GM19463 (cell line): ENCODE measurements at regions not wholly inside any gene's neighbourhood (a gene's known extent, or its start where the extent isn't known, plus 50 kb on each side); places are given as distances from the start of the nearest gene placed in this dataset.

ENCODE experiments used
- ATAC-seq: cut with Tn5 transposase; IDR thresholded peaks from one replicate; pipeline ENCODE4 v1.9.1; 2021; ENCODE audit warnings: mild to moderate bottlenecking, moderate library complexity; ENCODE audit not compliant: unreplicated experiment

DNA sequence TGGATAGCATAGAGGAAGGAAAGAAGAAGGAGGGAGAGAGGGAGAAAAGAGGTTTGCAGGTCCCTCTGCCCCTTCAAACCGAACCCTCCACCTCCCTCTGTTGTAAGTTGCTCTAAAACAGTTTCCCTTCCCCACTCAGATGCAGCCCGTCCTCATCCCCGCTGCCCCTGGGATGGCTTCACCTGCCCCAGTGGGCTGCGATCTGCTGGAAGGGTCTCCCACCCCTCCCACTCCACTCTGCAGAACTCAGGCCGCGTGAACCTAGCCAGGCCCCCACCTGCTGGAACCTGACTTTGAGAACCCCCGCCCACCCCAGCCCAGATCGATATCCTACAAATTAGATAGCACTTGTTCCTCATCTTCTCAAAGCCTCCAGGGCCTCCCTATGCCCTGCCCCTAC lies 190.8 kb downstream of the DLL1 start:
- ATAC-seq, result no peak

DNA sequence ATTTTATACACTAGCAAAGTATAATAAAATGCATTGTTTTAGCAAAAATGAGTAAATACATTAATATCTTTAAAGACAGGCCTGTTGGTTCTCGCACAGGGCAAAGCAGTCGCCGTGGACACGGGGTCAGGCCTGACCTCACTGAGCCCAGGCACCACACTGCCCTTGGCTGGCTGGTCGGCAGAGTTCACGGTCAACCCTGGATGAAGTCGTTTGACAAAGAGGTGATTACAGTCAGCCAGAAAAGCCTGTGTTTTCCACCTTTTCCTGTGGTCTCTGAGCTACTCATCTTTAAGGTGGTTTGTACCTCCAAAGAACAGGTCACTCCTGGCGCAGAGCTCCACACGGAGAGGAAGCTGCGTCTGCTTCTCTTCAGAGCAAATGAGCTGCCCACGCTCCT lies 191.5 kb downstream of the DLL1 start:
- no peak for ATAC-seq

DNA sequence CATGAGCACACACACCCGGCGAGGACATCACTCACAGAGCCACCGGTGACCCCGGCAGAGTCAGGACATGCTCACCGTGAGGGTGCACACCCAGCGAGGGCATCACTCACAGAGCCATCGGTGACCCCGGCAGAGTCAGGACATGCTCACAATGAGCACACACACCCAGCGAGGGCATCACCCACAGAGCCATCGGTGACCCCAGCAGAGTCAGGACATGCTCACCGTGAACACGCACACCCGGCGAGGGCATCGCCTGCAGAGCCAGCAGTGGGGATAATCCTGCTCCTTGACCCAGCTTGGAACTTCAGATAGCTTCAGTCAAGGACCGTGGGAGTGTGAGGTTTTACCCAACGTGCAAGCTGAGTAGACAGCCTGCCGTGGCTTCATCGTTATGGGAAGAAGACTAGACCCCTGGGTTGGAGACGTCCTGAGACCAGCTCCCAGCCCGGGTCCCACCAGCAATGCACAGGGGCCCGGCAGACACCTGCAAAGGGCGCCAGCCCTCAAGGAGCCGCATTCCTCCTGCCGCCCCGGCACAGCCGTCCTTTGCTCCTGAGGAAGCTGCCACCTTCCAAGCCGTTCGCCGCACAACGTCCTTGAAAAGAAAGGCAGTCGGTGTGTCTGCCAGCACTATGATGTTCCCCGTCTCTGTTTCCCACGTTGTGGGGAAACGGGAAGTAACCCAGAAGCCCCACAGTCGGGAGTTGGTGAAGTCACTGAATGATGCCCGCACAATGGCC lies 192.3 kb downstream of the DLL1 start:
- ATAC-seq, result no peak

DNA sequence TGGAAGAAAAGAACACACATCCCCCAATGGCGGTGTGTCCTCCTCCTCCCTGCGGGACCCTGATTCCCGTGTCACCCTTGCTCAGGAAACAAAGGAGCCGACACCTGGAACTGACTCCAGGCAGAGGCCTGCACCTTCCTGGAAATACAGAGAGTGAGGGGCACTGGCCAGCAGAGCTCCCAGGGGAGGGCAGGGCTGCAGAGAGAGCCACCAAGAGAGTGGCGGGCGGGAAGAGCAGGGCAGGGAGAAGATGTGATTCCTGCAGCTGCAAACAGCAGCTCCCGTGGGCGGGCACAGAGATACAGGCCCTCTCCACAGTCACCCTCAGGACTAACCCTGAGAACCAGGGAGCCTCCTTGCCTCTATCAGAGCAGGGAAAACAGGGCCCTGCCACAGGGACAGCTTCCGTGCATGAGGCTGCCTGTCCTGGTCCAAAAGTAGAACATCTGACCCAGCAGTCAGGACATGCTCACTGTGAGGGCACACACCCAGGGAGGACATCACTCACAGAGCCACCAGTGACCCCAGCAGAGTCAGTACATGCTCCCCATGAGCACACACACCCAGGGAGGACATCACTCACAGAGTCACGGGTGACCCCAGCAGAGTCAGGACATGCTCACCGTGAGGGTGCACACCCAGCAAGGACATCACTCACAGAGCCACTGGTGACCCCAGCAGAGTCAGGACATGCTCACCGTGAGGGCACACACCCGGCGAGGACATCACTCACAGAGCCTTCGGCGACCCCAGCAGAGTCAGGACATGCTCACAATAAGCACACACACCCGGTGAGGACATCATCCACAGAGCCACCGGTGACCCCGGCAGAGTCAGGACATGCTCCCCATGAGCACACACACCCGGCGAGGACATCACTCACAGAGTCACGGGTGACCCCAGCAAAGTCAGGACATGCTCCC lies 193.1 kb downstream of the DLL1 start:
- ATAC-seq, result no peak

DNA sequence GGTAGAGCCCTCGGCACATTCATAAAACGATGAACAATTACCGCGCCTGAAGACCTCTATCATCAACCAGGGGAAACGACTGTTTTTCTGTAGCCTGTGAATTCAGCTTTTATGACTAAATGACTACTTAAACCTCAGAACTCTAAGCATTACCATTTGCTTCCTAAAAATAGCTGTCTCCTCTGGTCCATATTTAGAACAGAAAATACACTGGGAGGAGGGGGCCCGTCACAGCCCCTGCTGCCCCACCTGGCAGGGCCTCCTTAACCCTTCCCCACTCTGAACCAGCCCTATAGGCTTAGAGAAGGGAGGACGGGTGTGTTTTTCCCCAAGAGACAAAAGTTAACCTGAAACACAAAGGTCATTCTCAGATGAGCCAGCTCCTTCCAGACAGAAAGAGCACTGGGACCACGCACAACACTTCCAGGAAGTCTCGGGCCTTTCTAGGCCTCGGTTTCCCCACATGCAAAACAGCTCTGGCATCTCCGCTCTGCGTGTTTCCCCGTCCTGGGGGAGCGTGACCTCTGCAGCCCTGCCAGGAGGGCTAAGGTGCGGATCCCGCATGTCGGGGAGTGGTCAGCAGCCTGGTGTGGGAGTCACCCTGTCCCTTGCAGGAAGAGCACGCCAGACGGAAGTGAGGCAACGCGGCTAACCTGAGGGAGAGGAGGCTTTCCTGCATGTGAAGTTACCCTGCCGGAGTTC lies 193.9 kb downstream of the DLL1 start:
- ATAC-seq, result no peak

DNA sequence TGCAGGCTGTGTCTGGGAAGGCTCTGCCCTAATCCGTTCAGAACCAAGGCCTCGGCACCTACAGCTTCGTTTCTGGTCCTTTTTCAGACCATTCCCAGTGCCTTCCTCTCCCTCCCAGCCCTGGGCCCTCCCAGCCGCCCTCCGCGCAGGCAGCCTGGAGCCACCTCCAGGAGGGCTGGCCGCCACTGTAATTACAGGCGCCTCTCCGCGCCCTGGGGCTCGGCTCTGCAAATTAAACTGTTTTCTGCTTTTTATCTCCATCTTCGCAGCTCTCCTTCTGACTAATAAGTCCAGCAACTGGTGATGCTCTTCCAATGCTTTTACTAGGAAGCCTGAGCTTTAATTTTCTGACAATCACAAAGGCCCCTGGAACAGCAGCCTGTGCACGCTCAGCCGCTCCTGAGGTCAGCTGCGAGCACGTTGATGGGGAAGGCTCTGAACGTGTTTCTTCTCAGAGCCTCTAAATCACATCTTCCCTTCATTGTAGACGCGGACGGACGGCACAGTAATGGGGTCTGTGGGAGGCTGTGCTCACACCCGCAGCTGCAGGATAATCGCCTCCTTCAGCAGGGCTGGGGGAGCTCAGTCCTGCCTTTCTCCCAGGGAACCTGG lies 194.6 kb downstream of the DLL1 start:
- ATAC-seq, result no peak

DNA sequence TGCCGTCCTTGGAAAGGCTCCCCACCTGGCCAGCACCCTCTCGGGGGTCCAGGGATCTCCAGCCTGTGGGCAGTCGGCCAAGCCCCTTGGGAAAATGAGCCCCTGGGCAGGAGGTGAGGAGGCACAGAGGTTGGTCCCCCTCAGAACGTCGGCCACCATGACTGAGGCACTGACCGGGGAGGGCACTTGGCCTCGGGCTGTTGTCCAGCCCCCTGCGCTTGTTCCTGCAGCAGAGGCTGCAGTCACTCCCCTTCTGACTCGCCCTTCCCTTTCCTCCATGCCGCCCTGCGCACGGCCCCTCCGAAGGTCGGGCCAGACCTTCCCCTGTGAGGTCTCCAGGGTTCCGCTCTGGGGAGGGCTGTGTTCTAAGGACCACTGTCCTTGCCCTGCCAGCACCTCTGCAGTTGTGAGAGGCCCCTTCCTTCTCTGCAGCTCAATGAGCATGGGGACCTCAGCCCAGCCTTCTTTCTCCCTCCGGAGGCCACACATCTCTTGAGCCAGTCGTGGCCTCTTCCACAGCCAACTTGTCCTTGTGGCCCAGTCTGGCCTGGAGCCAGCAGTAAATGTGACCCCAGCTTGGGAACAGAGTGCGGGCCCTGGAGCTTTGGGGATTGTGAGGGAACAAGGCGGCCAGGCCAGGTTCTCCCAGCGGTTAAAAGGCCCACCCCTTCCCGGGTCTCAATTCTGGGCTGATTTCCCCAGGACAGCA lies 195.5 kb downstream of the DLL1 start:
- ATAC-seq, result no peak

DNA sequence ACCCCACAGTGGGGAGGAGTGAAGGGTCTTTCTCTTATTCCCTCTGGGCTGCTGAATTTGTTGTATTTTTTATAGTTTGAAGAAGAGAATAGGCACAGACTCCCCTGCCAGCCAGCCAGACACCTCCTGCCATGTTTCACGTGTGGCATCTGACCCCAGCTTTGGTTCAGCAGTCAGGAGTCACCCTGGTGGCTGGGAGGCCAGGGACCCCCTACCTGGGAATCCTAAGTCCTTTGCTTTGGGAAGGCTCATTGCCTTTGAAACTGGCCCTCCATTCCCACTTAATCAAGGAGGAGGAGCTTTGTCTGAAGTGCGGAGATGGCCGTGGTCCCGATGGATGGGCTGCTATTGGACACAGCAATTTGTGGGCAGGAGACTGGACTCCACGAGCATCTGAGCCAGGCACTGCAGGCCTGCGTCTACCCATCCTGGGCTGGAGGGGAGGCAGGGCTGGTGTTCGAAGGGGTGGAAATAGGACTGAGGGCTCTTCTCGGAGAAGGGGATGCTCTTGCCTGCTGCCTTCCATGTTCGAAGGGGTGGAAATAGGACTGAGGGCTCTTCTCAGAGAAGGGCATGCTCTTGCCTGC lies 196.1 kb downstream of the DLL1 start:
- ATAC-seq, result no peak

DNA sequence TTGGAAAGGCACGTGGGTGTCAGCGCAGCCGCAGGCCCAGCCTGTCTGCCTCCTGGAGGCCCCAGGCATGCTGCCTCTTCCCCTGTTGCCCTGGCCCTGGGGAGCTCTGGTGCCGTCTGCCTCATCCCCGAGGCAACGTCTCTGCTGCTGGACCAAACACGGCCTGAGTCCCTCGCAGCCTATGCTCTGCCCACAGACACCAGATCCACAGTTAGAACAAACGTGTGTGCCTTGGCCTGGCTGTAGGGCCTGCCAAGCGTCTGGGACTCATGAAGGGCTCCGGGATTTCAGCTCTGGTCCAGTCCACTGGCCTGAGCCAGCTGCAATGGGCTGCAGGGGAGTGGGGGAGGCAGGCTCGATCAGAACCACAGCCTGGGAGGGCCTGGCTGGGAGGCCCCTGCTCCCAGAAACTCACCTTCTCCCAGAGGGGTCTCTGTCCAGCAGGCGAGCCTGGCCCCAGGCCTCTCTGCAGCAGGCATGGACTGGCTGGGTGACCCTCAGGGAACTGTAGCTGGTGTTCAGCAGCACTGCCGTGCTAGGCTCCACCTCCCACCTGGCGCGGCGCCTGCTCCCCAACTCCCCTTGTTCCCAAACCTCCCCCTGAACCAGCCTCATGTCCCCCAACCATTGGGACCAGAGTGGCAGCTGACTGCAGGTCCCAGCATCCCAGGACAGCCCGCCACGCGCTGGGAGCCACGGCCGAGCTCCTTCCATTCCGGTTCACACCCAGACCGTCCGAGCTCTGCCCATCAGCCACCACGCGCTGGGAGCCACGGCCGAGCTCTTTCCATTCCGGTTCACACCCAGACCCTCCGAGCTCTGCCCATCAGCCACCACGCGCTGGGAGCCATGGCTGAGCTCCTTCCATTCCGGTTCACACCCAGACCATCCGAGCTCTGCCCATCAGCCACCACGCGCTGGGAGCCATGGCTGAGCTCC lies 197.0 kb downstream of the DLL1 start:
- ATAC-seq, result no peak

DNA sequence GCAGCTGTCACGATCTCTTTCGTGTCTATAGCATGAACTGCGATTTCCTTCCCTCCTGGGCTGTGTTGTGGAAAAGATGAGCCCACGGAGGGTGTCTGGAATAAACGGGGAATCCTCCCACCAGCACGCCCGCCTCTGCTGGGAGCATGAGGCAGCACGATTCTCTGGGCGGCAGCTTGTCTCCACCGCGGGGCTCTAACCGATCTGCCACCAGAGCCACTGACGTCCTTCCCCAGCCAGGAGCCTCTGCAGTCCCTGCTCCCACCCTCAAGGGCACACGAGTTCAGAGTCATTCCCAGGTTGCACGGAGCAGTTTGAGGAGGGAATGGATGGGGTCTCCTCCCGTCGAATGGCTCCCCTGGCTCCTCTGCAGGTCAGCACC lies 197.6 kb downstream of the DLL1 start:
- ATAC-seq, result no peak

DNA sequence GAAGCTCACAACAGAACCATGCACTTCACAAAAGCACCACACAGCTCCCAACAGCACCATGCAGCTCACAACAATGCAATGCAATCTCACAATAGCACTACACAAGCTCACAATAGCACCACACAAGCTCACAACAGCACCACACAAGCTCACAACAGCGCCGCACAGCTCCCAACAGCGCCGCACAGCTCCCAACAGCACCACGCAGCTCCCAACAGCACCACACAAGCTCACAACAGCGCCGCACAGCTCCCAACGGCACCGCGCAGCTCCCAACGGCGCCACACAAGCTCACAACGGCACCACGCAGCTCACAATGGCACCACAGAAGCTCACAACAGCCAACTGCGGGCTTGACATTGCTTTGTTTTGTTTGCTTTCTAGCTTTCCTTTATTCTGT lies 198.1 kb downstream of the DLL1 start:
- ATAC-seq, result no peak

DNA sequence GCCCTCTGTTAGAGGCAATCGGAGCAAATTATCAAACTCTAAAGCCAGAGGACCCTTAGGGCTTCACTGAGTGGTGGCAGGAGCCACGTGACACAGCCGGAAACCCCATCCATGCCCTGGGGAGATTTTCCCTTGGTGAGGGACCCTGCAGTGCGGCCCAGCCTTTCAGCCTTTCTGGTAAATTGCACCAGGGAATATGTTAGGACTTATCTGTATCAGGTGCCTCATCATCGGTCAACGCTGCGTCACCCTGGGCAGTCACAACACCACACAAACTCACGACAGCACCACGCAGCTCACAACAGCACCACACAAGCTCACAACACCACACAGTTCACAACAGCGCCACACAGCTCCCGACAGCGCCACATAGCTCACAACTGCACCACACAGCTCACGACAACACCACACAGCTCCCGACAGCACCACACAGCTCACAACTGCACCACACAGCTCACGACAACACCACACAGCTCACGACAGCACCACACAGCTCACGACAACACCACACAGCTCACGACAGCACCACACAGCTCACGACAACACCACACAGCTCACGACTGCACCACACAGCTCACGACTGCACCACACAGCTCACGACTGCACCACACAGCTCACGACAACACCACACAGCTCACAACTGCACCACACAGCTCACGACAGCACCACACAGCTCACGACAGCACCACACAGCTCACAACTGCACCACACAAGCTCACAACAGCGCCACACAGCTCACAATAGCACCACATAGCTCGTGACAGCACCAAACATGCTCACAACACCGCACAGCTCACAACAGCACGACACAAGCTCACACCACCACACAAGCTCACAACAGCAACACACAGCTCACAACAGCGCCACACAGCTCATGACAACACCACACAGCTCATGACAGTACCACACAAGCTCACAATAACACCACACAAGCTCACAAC lies 199.0 kb downstream of the DLL1 start:
- ATAC-seq, result no peak

DNA sequence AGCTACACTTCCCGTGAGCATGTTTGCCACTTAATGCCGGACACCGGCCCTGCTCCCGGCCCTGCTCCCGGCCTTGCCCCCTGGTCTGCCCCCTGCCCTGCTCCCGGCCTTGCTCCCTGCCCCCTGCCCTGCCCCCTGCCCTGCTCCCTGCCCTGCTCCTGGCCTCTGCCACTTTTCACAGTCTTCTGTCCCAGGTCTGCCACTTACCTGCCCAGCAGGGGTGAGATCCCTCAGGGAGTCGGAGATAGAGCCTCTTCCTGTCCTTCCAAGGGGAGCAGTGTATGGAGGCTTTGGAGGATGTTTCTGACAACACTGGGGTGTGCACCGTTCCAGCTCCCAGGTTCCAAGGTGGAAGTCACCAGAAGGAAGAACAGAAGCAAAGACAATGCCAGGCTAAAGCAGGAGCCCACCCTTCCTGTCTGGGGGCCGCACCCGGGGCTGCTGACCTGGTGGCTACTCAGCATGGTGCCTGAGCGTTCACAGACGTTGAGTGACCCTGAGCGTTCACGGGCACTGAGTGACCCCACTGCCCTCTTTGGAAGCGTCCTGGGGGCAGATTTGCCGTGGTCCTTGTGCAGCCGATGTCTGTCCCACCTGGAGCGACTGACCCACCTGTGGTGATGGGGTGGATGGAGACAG lies 199.8 kb downstream of the DLL1 start:
- ATAC-seq, result no peak

DNA sequence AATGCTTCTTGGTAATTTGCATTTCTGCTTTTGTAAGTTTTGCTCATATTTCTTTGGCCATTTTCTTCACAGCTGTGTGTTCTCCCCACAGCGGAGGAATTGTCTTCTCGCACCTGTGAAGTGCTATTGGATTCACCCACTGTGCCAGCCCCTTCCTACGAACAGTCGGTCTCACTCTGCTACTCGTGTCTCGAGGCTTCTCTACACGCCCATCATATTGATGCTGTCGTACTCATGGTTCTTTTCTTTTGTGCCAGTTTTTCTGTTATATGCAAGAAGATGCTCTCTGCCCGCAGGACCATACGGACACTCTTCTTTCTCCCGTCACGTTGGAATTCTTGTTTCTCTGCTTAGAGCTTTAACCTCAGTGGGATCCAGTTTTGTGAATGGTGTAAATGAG lies 200.3 kb downstream of the DLL1 start:
- ATAC-seq, result no peak

DNA sequence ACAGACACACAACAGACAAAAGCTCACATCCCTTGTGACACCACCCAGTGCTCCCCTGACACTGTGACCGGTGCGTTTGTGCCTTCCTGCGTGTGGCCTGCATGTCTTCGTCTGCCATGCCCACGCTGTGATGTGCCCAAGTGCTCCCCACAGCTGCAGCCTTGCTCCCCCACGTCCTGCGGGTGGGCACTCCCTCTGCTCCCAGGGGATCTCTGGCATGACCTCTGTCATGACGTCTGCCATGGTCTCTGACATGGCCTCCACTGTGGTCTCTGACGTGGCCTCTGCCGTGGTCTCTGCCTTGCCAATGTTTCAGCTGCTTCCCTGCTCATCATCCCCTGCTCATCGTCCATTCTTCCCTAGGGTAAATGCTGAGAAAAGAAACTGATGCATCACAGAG lies 200.9 kb downstream of the DLL1 start:
- ATAC-seq, result peak; percentile 5

DNA sequence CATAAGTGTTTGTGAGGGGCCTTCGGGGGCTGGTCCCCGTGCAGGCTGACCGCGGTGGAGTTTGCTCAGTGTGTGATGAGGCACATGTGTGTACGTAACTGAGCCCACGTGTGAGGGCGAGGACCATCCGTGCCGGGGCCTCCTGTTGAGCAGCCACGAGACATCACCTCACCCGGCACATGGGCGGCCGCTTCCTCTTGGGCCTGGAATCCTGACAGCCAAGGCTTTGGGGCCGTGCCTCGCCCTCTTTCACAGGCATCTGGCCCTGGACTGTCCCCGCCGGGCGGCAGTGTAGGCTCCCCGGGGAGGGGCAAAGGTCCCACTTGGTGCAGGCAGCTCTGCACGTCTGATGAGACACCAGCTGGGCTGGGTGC lies 202.3 kb downstream of the DLL1 start:
- ATAC-seq, result no peak

DNA sequence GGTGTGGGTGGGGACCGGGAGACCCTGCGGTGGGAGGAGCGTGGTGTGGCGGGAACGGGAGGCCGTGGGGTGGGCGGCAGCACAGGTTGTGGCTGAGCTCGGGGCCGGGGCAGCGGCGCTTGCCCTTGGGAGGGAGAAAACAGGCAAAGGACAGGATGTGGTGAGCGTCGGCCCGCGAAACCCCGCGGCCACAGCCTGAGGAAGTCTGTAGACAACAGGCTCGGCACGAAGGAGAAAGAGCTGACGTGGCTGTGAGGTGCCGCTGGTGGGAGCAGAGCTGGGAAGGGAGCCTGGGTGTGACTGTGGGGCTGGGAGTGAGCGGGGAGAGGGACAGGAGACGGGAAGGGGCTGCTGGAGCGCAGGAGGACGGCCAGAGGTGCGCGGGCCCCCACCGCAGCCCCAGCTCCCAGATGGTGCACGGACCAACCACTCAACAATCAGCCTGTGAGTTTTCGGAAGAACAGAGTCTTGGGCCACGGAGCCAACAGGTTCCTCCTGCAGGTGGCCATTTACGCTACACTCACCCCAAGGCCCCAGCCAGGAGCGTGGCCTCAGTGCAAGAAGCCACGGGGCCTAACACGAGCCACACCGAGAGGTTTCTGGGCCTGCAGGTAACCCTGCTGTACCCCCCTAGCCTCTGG lies 202.8 kb downstream of the DLL1 start:
- ATAC-seq, result no peak
